BJ (cell line): ENCODE measurements at regions not wholly inside any gene's neighbourhood (a gene's known extent, or its start where the extent isn't known, plus 50 kb on each side); places are given as distances from the start of the nearest gene placed in this dataset.
A peak's percentile ranks its signal among the peaks of the same experiment; 100 is the strongest.

Source experiments
- CTCF ChIA-PET: fragments of 350-600 bp; formaldehyde crosslinking; extraction: SDS; loops from one replicate; lab custom pipeline; 2021; ENCODE audit warnings: antibody characterized with exemption, inconsistent platforms; lab: Yijun Ruan, JAX
- POLR2A ChIA-PET: fragments of 300-600 bp; sonication (Branson Sonifier 250); formaldehyde crosslinking; extraction: SDS; loops from one replicate; lab custom pipeline; 2021; ENCODE audit warnings: antibody characterized with exemption; lab: Charles Lee
- DNase-seq: peaks from one replicate; pipeline ENCODE4 v3.0.0-alpha.2; 2011; ENCODE audit warnings: low read depth
- H3K27me3 ChIP-seq: 2 replicates; pipeline ENCODE4 v1.6.0; 2011; ENCODE audit warnings: low read length; ENCODE audit not compliant: control insufficient read depth, insufficient read depth
- H3K36me3 ChIP-seq: 2 replicates; pipeline ENCODE4 v1.5.1; 2011; ENCODE audit warnings: low read length; ENCODE audit not compliant: control insufficient read depth, insufficient read depth
- H3K4me3 ChIP-seq: 2 replicates; pipeline ENCODE4 v1.5.1; 2011; ENCODE audit warnings: low read depth, mild to moderate bottlenecking, control low read depth, low read length
- CTCF ChIP-seq: IDR thresholded peaks from 2 replicates; pipeline ENCODE4 v1.5.1; 2011; ENCODE audit warnings: low read depth, mild to moderate bottlenecking, control low read depth, inconsistent platforms, low read length, moderate library complexity; ENCODE audit not compliant: insufficient read depth

GRCh38 chr2:205930209-205930608, 155.8 kb downstream of the INO80D start:
- CTCF ChIA-PET: interaction anchor here (1.0 to 1.4 kb wide), 4 partner anchors 15 to 116 kb away, joined by 3 to 6 read pairs (median 4); no protein-coding TSS in a partner anchor
- POLR2A ChIA-PET: no interaction called here

GRCh38 chr2:205929246-205929942, 156.6 kb downstream of the INO80D start:
- CTCF ChIA-PET: interaction anchor here (1.3 to 1.4 kb wide), 3 partner anchors 10 to 115 kb away, joined by 3 to 4 read pairs (median 3); no protein-coding TSS in a partner anchor
- no peak for TF ChIP-seq CTCF

More at GRCh38 chr2:205930209-205930608, 155.8 kb downstream of the INO80D start:
- no peak for TF ChIP-seq CTCF
- no peak overlapping the region for H3K4me3 ChIP-seq
- peaks cover 10% of the 10 kb centered on the region for H3K27me3 ChIP-seq
- no peak for DNase-seq
- H3K36me3 ChIP-seq: no peaks in the 10 kb centered on the region

GRCh38 chr2:205925373-205926337, 160.3 kb downstream of the INO80D start:
- ChIA-PET POLR2A (no interaction called here), CTCF (interaction anchor here (0.6 to 4.3 kb wide), 33 partner anchors 9 to 1791 kb away, joined by 3 to 34 read pairs (median 4); partner anchors contain the start of gene NRP2)
- Histone ChIP-seq H3K36me3 (no peaks in the 10 kb centered on the region), H3K4me3 (peak overlapping the region; percentile 21), H3K27me3 (peaks cover 10% of the 10 kb centered on the region)
- no peak for DNase-seq
- peak; percentile 96 for TF ChIP-seq CTCF

More at GRCh38 chr2:205929246-205929942, 156.6 kb downstream of the INO80D start:
- Histone ChIP-seq H3K36me3 (no peaks in the 10 kb centered on the region), H3K27me3 (peaks cover 10% of the 10 kb centered on the region), H3K4me3 (no peak overlapping the region)
- POLR2A ChIA-PET: no interaction called here
- no peak for DNase-seq

- CTCF ChIA-PET: interaction anchor here (0.8 to 4.3 kb wide), 5 partner anchors 12 to 231 kb away, joined by 3 to 34 read pairs (median 6); no protein-coding TSS in a partner anchor
Observed at GRCh38 chr2:205924676-205925075, 161.3 kb downstream of the INO80D start.

More at GRCh38 chr2:205924676-205925075, 161.3 kb downstream of the INO80D start:
- no peak for DNase-seq
- TF ChIP-seq CTCF: no peak
- no peaks in the 10 kb centered on the region for H3K36me3 ChIP-seq
- H3K4me3 ChIP-seq: no peak overlapping the region
- peaks cover 10% of the 10 kb centered on the region for H3K27me3 ChIP-seq
- POLR2A ChIA-PET: interaction anchor here (0.7 kb wide), 1 partner anchor 1392 kb away, joined by 7 read pairs; no protein-coding TSS in a partner anchor
